Neural crest cell (in vitro differentiated cells): ENCODE measurements at regions not wholly inside any gene's neighbourhood (a gene's known extent, or its start where the extent isn't known, plus 50 kb on each side); places are given as distances from the start of the nearest gene placed in this dataset.
A peak's percentile ranks its signal among the peaks of the same experiment; 100 is the strongest.
"Not testable (repeated sequence)": the region's sequence is repeated elsewhere in the genome, so short reads cannot be mapped to it uniquely, and the experiment has no call there.

Experiments
- DNase-seq: peaks from one replicate; pipeline ENCODE4 v3.0.0; 2021; ENCODE audit warnings: low read depth, mixed read lengths, low spot score
- H3K27ac Mint-ChIP-seq: one replicate; pipeline ENCODE4 v1.8.0; 2021; ENCODE audit warnings: mild to moderate bottlenecking, mixed read lengths; ENCODE audit not compliant: unreplicated experiment
- H3K27me3 Mint-ChIP-seq: 2 replicates; pipeline ENCODE4 v1.8.0; 2021; ENCODE audit warnings: low read depth, mild to moderate bottlenecking, mixed read lengths
- H3K36me3 Mint-ChIP-seq: 2 replicates; pipeline ENCODE4 v1.8.0; 2021; ENCODE audit warnings: low read depth, mild to moderate bottlenecking, mixed read lengths
- H3K4me1 Mint-ChIP-seq: 2 replicates; pipeline ENCODE4 v1.8.0; 2021; ENCODE audit warnings: mixed read lengths
- H3K4me3 Mint-ChIP-seq: one replicate; pipeline ENCODE4 v1.8.0; 2021; ENCODE audit warnings: mild to moderate bottlenecking, mixed read lengths
- H3K9me3 Mint-ChIP-seq: 2 replicates; pipeline ENCODE4 v1.8.0; 2021; ENCODE audit warnings: mixed read lengths
- TF ChIP-seq, protein P1 (sequence below): fragments of 200-600 bp; sonication (generic); conservative IDR thresholded peaks from 2 replicates; pipeline ENCODE4 v1.5.0; 2021; ENCODE audit warnings: antibody characterized with exemption, mild to moderate bottlenecking

DNA sequence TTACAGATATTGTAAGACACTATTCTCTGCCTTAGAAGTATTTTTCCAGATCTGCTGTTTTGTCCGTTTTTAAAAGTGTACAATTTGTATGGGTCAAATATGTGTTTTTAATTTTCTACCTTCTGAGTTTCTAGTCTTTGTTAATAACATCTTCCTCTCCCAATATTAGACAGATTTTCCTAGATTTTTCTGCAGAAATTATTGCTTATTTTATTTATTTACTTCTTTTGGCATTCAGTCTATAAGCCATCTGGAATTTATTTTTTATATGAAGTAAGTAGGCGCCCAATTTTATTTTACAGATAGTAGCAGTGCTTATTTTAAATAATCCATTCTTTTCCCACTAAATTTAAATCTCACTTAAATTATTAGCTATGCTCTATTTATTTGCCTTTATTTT, 103.1 kb upstream of the PLEKHG1 start:
- no peak overlapping the region for H3K4me3 Mint-ChIP-seq
- peaks cover 7% of the 10 kb centered on the region for H3K9me3 Mint-ChIP-seq
- peaks cover 3% of the 10 kb centered on the region for H3K36me3 Mint-ChIP-seq
- no peaks in the 10 kb centered on the region for H3K27me3 Mint-ChIP-seq
- no peak overlapping the region for H3K27ac Mint-ChIP-seq
- TF ChIP-seq, protein P1, sequence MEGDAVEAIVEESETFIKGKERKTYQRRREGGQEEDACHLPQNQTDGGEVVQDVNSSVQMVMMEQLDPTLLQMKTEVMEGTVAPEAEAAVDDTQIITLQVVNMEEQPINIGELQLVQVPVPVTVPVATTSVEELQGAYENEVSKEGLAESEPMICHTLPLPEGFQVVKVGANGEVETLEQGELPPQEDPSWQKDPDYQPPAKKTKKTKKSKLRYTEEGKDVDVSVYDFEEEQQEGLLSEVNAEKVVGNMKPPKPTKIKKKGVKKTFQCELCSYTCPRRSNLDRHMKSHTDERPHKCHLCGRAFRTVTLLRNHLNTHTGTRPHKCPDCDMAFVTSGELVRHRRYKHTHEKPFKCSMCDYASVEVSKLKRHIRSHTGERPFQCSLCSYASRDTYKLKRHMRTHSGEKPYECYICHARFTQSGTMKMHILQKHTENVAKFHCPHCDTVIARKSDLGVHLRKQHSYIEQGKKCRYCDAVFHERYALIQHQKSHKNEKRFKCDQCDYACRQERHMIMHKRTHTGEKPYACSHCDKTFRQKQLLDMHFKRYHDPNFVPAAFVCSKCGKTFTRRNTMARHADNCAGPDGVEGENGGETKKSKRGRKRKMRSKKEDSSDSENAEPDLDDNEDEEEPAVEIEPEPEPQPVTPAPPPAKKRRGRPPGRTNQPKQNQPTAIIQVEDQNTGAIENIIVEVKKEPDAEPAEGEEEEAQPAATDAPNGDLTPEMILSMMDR, result no peak
- DNase-seq, result no peak
- peaks cover 5% of the 10 kb centered on the region for H3K4me1 Mint-ChIP-seq

DNA sequence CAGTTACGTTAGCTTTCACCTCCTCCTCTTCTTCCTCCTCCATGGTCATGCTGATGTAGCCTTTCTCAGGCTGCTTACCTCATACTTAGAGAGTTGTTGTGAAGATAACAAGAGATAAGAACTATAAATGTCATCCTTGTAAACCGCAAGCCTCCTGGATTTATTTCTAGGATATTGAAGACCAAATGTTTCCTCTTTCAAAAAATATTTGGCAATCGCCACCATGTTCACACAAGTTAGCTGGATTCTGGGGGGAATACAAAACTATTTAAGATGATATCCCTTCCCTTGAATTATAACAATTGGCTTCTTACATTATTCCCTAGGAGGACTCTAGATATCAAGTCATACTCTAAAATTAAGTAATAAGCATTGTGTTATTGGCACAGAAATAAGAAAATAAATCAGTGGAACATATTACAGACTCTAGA, 99.8 kb upstream of the PLEKHG1 start:
- TF ChIP-seq, protein P1, result no peak
- no peak overlapping the region for H3K27ac Mint-ChIP-seq
- no peaks in the 10 kb centered on the region for H3K27me3 Mint-ChIP-seq
- peaks cover 5% of the 10 kb centered on the region for H3K4me1 Mint-ChIP-seq
- no peak for DNase-seq
- no peaks in the 10 kb centered on the region for H3K36me3 Mint-ChIP-seq
- H3K9me3 Mint-ChIP-seq, result peaks cover 2% of the 10 kb centered on the region
- H3K4me3 Mint-ChIP-seq, result no peak overlapping the region

DNA sequence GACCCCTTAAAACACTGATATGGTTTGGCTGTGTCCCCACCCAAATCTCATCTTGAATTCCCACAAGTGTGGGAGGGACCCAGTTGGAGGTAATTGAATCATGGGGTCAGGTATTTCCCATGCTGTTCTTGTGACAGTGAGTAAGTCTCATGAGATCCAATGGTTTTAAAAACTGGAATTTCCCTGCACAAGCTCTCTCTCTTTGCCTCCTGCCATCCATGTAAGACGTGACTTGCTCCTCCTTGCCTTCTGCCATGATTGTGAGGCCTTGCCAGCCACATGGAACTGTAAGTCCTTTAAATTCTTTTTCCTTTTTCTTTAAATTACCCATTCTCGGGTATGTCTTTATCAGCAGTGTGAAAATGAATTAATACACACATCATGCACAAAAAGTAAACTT, 99.1 kb upstream of the PLEKHG1 start:
- peak overlapping the region; percentile 32 for H3K27ac Mint-ChIP-seq
- H3K4me3 Mint-ChIP-seq, result not testable (repeated sequence)

DNA sequence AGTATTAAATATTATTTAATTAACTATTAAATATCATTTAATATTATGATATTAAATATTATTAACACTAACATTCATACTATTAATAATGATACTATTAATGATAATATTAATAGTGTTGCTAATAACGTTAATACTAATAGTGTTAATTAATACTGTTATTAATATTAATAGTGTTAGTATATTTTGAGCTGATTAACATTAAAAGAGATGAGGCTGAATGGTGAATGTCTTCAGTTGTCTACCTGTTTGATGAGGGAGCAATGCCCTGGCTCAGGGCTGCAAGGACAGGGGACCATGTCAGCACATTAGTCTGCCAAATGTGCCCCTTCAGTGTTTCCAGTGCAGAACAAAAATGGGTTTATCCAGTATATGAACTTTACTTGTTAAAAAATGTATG, 96.6 kb upstream of the PLEKHG1 start:
- peaks cover 2% of the 10 kb centered on the region for H3K9me3 Mint-ChIP-seq
- H3K4me3 Mint-ChIP-seq, result no peak overlapping the region
- DNase-seq, result no peak

More for the DNA sequence above, 99.1 kb upstream of the PLEKHG1 start:
- not testable (repeated sequence) for H3K4me1 Mint-ChIP-seq, H3K27me3 Mint-ChIP-seq, H3K36me3 Mint-ChIP-seq, DNase-seq, H3K9me3 Mint-ChIP-seq

DNA sequence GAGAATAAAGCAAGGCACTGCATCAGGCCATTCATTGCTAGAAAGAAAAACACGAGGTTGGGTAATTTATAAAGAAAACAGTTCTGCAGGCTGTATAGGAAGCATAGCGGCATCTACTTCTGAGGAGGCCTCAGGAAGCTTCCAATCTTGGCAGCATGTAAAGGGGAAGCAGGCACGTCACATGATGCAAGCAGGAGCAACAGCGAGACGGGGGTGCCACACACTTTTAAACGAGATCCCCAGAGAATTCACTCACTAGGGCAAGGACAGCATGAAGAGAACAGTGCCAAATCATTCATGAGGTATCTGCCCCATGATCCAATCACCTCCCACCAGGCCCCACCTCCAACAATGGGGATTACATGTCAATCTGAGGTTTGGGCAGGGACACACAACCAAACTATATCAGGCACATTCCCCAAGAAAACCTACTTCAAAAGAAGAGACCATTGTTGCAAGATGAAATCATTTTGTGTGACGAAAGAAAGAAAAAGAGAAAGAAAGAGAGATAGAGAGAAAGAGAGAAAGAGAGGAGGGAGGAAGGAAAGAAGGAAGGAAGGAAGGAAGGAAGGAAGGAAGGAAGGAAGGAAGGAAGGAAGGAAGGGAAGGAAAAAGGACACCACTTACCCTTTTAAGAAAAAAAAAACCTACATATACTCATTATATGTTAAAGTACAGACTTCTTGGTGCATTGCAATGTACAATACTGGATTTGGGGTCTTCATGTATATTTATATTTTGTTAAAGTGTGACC, 95.9 kb upstream of the PLEKHG1 start:
- peaks cover 2% of the 10 kb centered on the region for H3K36me3 Mint-ChIP-seq
- no peaks in the 10 kb centered on the region for H3K4me1 Mint-ChIP-seq
- H3K4me3 Mint-ChIP-seq, result no peak overlapping the region
- TF ChIP-seq, protein P1, result no peak
- no peak overlapping the region for H3K27ac Mint-ChIP-seq
- H3K27me3 Mint-ChIP-seq, result no peaks in the 10 kb centered on the region
- no peak for DNase-seq
- peaks cover 2% of the 10 kb centered on the region for H3K9me3 Mint-ChIP-seq

More for the DNA sequence above, 96.6 kb upstream of the PLEKHG1 start:
- H3K36me3 Mint-ChIP-seq, result peaks cover 2% of the 10 kb centered on the region
- H3K4me1 Mint-ChIP-seq, result no peaks in the 10 kb centered on the region
- no peak overlapping the region for H3K27ac Mint-ChIP-seq
- no peaks in the 10 kb centered on the region for H3K27me3 Mint-ChIP-seq
- TF ChIP-seq, protein P1, result no peak

DNA sequence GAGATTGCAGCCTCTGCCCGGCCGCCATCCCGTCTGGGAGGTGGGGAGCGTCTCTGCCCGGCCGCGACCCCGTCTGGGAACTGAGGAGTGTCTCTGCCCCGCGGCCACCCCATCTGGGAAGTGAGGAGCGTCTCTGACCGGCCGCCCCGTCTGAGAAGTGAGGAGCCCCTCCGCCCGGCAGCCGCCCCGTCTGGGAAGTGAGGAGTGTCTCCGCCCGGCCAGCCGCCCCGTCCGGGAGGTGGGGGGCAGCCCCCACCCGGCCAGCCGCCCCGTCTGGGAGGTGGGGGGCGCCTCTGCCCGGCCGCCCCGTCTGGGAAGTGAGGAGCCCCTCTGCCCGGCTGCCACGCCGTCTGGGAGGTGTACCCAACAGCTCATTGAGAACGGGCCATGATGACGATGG, 92.3 kb upstream of the PLEKHG1 start:
- DNase-seq, H3K9me3 Mint-ChIP-seq, H3K27ac Mint-ChIP-seq, H3K36me3 Mint-ChIP-seq, H3K4me1 Mint-ChIP-seq, H3K27me3 Mint-ChIP-seq, H3K4me3 Mint-ChIP-seq: not testable (repeated sequence)
